Fibroblast of pulmonary artery (primary cell): ENCODE measurements at regions not wholly inside any gene's neighbourhood (a gene's known extent, or its start where the extent isn't known, plus 50 kb on each side); places are given as distances from the start of the nearest gene placed in this dataset.
A peak's percentile ranks its signal among the peaks of the same experiment; 100 is the strongest.

Experiments used
- DNase-seq: peaks from one replicate; pipeline ENCODE4 v3.0.0-alpha.2; 2010; ENCODE audit warnings: low read depth
- H3K4me3 ChIP-seq: replicated peaks from 2 replicates; pipeline ENCODE4 v1.5.1; 2011; ENCODE audit warnings: low read depth, mild to moderate bottlenecking, control low read depth, low read length, moderate library complexity
- CTCF ChIP-seq: IDR thresholded peaks from 2 replicates; pipeline ENCODE4 v1.5.1; 2011; ENCODE audit warnings: mild to moderate bottlenecking, control low read depth, low read length, inconsistent platforms; ENCODE audit errors: missing control alignments

GRCh38 chr4:187711586-187711985 lies 284.0 kb upstream of the ZFP42 start:
- no peak for TF ChIP-seq CTCF

GRCh38 chr4:187714957-187715356 lies 280.6 kb upstream of the ZFP42 start:
- DNase-seq: no peak
- no peak overlapping the region for H3K4me3 ChIP-seq
- no peak for TF ChIP-seq CTCF

More at GRCh38 chr4:187711586-187711985, 284.0 kb upstream of the ZFP42 start:
- no peak overlapping the region for H3K4me3 ChIP-seq
- no peak for DNase-seq

GRCh38 chr4:187715466-187715865 lies 280.1 kb upstream of the ZFP42 start:
- no peak overlapping the region for H3K4me3 ChIP-seq
- no peak for DNase-seq
- no peak for TF ChIP-seq CTCF

GRCh38 chr4:187724456-187724855 lies 271.1 kb upstream of the ZFP42 start:
- TF ChIP-seq CTCF: no peak
- no peak for DNase-seq
- H3K4me3 ChIP-seq: no peak overlapping the region

GRCh38 chr4:187726485-187726884 lies 269.1 kb upstream of the ZFP42 start:
- no peak for TF ChIP-seq CTCF
- H3K4me3 ChIP-seq: no peak overlapping the region

GRCh38 chr4:187732524-187732923 lies 263.0 kb upstream of the ZFP42 start:
- DNase-seq: peak; percentile 0
- H3K4me3 ChIP-seq: no peak overlapping the region
- TF ChIP-seq CTCF: no peak

More at GRCh38 chr4:187726485-187726884, 269.1 kb upstream of the ZFP42 start:
- no peak for DNase-seq

GRCh38 chr4:187739771-187740170 lies 255.8 kb upstream of the ZFP42 start:
- TF ChIP-seq CTCF: no peak
- DNase-seq: no peak

More at GRCh38 chr4:187739771-187740170, 255.8 kb upstream of the ZFP42 start:
- no peak overlapping the region for H3K4me3 ChIP-seq
